Left ventricle myocardium inferior (tissue), 1 donor: ENCODE measurements at regions not wholly inside any gene's neighbourhood (a gene's known extent, or its start where the extent isn't known, plus 50 kb on each side); places are given as distances from the start of the nearest gene placed in this dataset.

Experiments used
- DNase-seq: peaks from one replicate; pipeline ENCODE4 v3.0.0-alpha.2; 2020
- H3K27ac ChIP-seq: fragments of 200-600 bp; replicated peaks from 2 replicates; pipeline ENCODE4 v1.8.0; 2021
- H3K27me3 ChIP-seq: fragments of 200-600 bp; 2 replicates; pipeline ENCODE4 v1.8.0; 2021; ENCODE audit warnings: low read depth
- H3K36me3 ChIP-seq: fragments of 200-600 bp; 2 replicates; pipeline ENCODE4 v1.8.0; 2021
- H3K4me1 ChIP-seq: fragments of 200-600 bp; 2 replicates; pipeline ENCODE4 v1.8.0; 2021
- H3K4me3 ChIP-seq: fragments of 200-600 bp; 2 replicates; pipeline ENCODE4 v1.8.0; 2021; ENCODE audit warnings: mild to moderate bottlenecking, moderate library complexity
- H3K9me3 ChIP-seq: fragments of 200-600 bp; replicated peaks from 2 replicates; pipeline ENCODE4 v1.8.0; 2021
- CTCF ChIP-seq: fragments of 200-600 bp; IDR thresholded peaks from 2 replicates; pipeline ENCODE4 v1.8.0; 2021; ENCODE audit warnings: antibody characterized with exemption, mild to moderate bottlenecking, borderline replicate concordance
- intact Hi-C: fragments of 100-400 bp; cut with micrococcal nuclease; formaldehyde crosslinking; loops from one replicate; pipeline ENCODE4 v1.11.0; 2022
- donor health status: DM: no; HTN: yes; CAD: no; lungs with severe emphysema.

- TF ChIP-seq CTCF = no peak
- Histone ChIP-seq H3K27me3 (no peaks in the 10 kb centered on the region), H3K4me1 (no peaks in the 10 kb centered on the region), H3K4me3 (no peak overlapping the region), H3K27ac (no peak overlapping the region), H3K36me3 (no peaks in the 10 kb centered on the region), H3K9me3 (peaks cover 48% of the 10 kb centered on the region)
- no peak for DNase-seq
- intact Hi-C loops = no loop called here
Observed at GRCh38 chr3:191804935-191805334, 344.0 kb downstream of the PYDC2 start.

GRCh38 chr3:191808073-191808472, 347.1 kb downstream of the PYDC2 start:
- Histone ChIP-seq H3K4me1 (no peaks in the 10 kb centered on the region), H3K4me3 (no peak overlapping the region), H3K36me3 (no peaks in the 10 kb centered on the region), H3K9me3 (peaks cover 49% of the 10 kb centered on the region), H3K27me3 (no peaks in the 10 kb centered on the region), H3K27ac (no peak overlapping the region)
- TF ChIP-seq CTCF = no peak
- no peak for DNase-seq
- intact Hi-C loops = no loop called here

GRCh38 chr3:191809326-191809949, 348.5 kb downstream of the PYDC2 start:
- H3K36me3 ChIP-seq = no peaks in the 10 kb centered on the region
- H3K4me3 ChIP-seq = no peak overlapping the region
- H3K27me3 ChIP-seq = no peaks in the 10 kb centered on the region
- H3K4me1 ChIP-seq = no peaks in the 10 kb centered on the region
- TF ChIP-seq CTCF = peak; percentile 25
- intact Hi-C loops = no loop called here
- DNase-seq = no peak
- no peak overlapping the region for H3K27ac ChIP-seq
- H3K9me3 ChIP-seq = peaks cover 47% of the 10 kb centered on the region

- no peak for TF ChIP-seq CTCF
- Histone ChIP-seq H3K4me3 (no peak overlapping the region), H3K27ac (no peak overlapping the region), H3K9me3 (peaks cover 45% of the 10 kb centered on the region), H3K27me3 (no peaks in the 10 kb centered on the region), H3K36me3 (no peaks in the 10 kb centered on the region), H3K4me1 (no peaks in the 10 kb centered on the region)
- intact Hi-C loops = no loop called here
- DNase-seq = no peak
Observed at GRCh38 chr3:191813245-191813644, 352.3 kb downstream of the PYDC2 start.

- TF ChIP-seq CTCF = no peak
- no peaks in the 10 kb centered on the region for H3K9me3 ChIP-seq
- no peaks in the 10 kb centered on the region for H3K36me3 ChIP-seq
- H3K4me3 ChIP-seq = no peak overlapping the region
- H3K27me3 ChIP-seq = no peaks in the 10 kb centered on the region
- intact Hi-C loops = no loop called here
- H3K27ac ChIP-seq = no peak overlapping the region
- no peaks in the 10 kb centered on the region for H3K4me1 ChIP-seq
- no peak for DNase-seq
Observed at GRCh38 chr3:191848818-191849217, 387.9 kb downstream of the PYDC2 start.
